Activated CD8-positive, alpha-beta T cell treated with anti-CD3 and anti-CD28 coated beads for 36 hours (primary cell): ENCODE measurements at regions not wholly inside any gene's neighbourhood (a gene's known extent, or its start where the extent isn't known, plus 50 kb on each side); places are given as distances from the start of the nearest gene placed in this dataset.

ENCODE experiments used
- ATAC-seq: fragments of 200-7000 bp; cut with Tn5 transposase; one replicate; pipeline ENCODE4 v1.10.0; 2021; ENCODE audit warnings: mild to moderate bottlenecking, moderate library complexity
- CTCF ChIA-PET: fragments of 350-600 bp; sonication (Branson Sonifier 250); formaldehyde crosslinking; loops from one replicate; lab custom pipeline; 2021; ENCODE audit warnings: antibody characterized with exemption; lab: Charles Lee
- POLR2A ChIA-PET: fragments of 350-600 bp; sonication (Branson Sonifier 250); formaldehyde crosslinking; loops from one replicate; lab custom pipeline; 2021; ENCODE audit warnings: antibody characterized with exemption; lab: Charles Lee
- DNase-seq: peaks from one replicate; pipeline ENCODE4 v3.0.0-alpha.2; 2020
- H3K27ac Mint-ChIP-seq: one replicate; pipeline ENCODE4 v1.8.0; 2021; ENCODE audit warnings: mild to moderate bottlenecking, mixed read lengths
- H3K27me3 Mint-ChIP-seq: one replicate; pipeline ENCODE4 v1.8.0; 2021; ENCODE audit warnings: mixed read lengths
- H3K36me3 Mint-ChIP-seq: one replicate; pipeline ENCODE4 v1.8.0; 2021; ENCODE audit warnings: low read depth, mixed read lengths
- H3K4me1 Mint-ChIP-seq: one replicate; pipeline ENCODE4 v1.8.0; 2021; ENCODE audit warnings: low read depth, mixed read lengths
- H3K4me3 Mint-ChIP-seq: one replicate; pipeline ENCODE4 v1.8.0; 2021; ENCODE audit warnings: mild to moderate bottlenecking, moderate library complexity, mixed read lengths
- H3K9me3 Mint-ChIP-seq: one replicate; pipeline ENCODE4 v1.8.0; 2021; ENCODE audit warnings: mixed read lengths
- intact Hi-C: fragments of 100-400 bp; cut with micrococcal nuclease; formaldehyde crosslinking; loops from one replicate; pipeline ENCODE4 v1.10.0; 2022
- TF ChIP-seq, protein P1 (sequence below): fragments of 200-600 bp; IDR thresholded peaks from one replicate; pipeline ENCODE4 v1.8.0; 2022; ENCODE audit warnings: antibody characterized with exemption, mild to moderate bottlenecking

DNA sequence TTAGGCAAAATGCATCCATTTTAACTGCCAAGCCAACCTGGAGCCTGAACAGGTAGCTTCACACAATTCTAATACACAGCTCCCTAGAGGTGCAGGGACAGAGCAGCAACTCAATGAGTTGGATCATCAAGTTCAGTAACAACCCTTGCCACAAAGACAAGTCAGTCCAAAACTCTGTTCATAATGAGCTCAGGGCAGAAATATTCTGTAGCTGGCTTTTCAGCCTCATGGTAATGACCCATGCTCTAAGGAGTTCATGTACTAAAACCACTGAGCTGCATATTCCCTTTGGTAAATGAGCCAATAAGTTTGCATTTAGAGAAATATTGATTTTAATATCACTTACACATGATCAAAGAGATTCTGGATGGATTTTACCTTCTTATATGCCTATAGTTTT lies 316.1 kb downstream of the SEC23A start:
- ATAC-seq = no peak
- H3K27me3 Mint-ChIP-seq = peaks cover 1% of the 10 kb centered on the region
- TF ChIP-seq, protein P1, sequence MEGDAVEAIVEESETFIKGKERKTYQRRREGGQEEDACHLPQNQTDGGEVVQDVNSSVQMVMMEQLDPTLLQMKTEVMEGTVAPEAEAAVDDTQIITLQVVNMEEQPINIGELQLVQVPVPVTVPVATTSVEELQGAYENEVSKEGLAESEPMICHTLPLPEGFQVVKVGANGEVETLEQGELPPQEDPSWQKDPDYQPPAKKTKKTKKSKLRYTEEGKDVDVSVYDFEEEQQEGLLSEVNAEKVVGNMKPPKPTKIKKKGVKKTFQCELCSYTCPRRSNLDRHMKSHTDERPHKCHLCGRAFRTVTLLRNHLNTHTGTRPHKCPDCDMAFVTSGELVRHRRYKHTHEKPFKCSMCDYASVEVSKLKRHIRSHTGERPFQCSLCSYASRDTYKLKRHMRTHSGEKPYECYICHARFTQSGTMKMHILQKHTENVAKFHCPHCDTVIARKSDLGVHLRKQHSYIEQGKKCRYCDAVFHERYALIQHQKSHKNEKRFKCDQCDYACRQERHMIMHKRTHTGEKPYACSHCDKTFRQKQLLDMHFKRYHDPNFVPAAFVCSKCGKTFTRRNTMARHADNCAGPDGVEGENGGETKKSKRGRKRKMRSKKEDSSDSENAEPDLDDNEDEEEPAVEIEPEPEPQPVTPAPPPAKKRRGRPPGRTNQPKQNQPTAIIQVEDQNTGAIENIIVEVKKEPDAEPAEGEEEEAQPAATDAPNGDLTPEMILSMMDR = no peak
- no peaks in the 10 kb centered on the region for H3K4me1 Mint-ChIP-seq
- no peak for DNase-seq
- H3K4me3 Mint-ChIP-seq = no peak overlapping the region
- CTCF ChIA-PET = no interaction called here
- no peak overlapping the region for H3K27ac Mint-ChIP-seq
- intact Hi-C loops = no loop called here
- H3K9me3 Mint-ChIP-seq = no peaks in the 10 kb centered on the region
- H3K36me3 Mint-ChIP-seq = no peaks in the 10 kb centered on the region
- POLR2A ChIA-PET = no interaction called here

DNA sequence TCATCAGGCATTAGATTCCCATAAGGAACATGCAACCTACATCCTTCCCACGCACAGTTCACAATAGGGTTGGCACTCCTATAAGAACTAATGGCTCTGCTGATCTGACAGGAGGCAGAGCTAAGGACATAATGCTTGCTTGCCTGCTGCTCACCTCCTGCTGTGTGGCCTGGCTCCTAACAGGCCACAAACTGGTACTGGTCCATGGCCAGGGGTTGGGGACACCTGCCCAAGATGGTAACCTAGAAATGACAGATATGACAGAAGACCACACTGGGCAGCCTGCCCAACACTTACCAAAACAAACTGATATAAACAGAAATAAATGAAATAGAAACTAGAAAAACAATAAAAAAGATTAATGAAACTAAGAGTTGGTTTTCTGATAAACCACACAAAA lies 325.6 kb downstream of the SEC23A start:
- POLR2A ChIA-PET = no interaction called here
- ATAC-seq = no peak
- TF ChIP-seq, protein P1 = no peak
- H3K4me3 Mint-ChIP-seq = no peak overlapping the region
- H3K4me1 Mint-ChIP-seq = no peaks in the 10 kb centered on the region
- no peak overlapping the region for H3K27ac Mint-ChIP-seq
- no peaks in the 10 kb centered on the region for H3K27me3 Mint-ChIP-seq
- no peaks in the 10 kb centered on the region for H3K9me3 Mint-ChIP-seq
- no peak for DNase-seq
- intact Hi-C loops = no loop called here
- no peaks in the 10 kb centered on the region for H3K36me3 Mint-ChIP-seq
- CTCF ChIA-PET = no interaction called here

DNA sequence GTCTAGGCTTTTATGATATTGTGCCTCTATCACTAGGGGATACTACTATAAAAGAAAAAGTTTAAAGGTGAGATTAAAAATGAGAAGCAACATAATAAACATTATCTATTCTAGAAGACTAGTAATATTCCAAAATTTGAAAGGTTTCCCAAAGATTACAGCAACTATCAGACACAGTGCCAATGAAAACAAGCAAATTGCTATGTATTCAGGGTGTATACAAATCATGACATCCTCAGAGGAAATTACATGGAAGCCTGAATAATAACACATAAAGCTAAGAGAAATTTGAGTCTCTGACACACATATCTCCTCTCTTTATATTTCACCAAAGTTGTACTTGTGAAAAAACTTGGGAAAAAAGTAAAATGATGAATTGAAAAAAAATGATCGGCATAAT lies 327.0 kb downstream of the SEC23A start:
- DNase-seq = no peak
- TF ChIP-seq, protein P1 = no peak
- no peaks in the 10 kb centered on the region for H3K9me3 Mint-ChIP-seq
- H3K36me3 Mint-ChIP-seq = no peaks in the 10 kb centered on the region
- intact Hi-C loops = no loop called here
- no peak overlapping the region for H3K4me3 Mint-ChIP-seq
- no peaks in the 10 kb centered on the region for H3K27me3 Mint-ChIP-seq
- ChIA-PET POLR2A (no interaction called here), CTCF (no interaction called here)
- no peak overlapping the region for H3K27ac Mint-ChIP-seq
- ATAC-seq = no peak
- H3K4me1 Mint-ChIP-seq = no peaks in the 10 kb centered on the region

DNA sequence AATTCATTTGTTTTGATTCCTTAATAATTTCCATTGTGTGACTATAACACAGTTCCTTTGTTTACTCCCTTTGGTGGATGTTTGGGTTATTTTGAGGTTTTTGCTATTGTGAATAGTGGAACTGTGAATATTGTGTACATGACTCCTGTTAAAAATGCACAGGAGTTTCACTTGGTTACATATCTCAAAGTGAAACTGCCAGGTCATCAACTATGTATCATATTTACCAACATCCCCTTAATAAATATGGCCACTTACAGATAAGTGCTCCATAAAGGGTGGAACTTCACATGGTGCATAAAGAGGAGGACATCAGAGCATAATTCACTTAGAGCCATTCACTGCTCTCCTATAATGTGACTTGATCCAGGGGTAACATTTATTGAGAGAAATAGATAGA lies 328.9 kb downstream of the SEC23A start:
- Mint-ChIP-seq H3K27me3 (no peaks in the 10 kb centered on the region), H3K36me3 (no peaks in the 10 kb centered on the region), H3K27ac (no peak overlapping the region), H3K4me3 (no peak overlapping the region), H3K9me3 (no peaks in the 10 kb centered on the region), H3K4me1 (no peaks in the 10 kb centered on the region)
- ATAC-seq = no peak
- POLR2A ChIA-PET = no interaction called here
- TF ChIP-seq, protein P1 = no peak
- CTCF ChIA-PET = no interaction called here
- DNase-seq = no peak
- intact Hi-C loops = no loop called here

DNA sequence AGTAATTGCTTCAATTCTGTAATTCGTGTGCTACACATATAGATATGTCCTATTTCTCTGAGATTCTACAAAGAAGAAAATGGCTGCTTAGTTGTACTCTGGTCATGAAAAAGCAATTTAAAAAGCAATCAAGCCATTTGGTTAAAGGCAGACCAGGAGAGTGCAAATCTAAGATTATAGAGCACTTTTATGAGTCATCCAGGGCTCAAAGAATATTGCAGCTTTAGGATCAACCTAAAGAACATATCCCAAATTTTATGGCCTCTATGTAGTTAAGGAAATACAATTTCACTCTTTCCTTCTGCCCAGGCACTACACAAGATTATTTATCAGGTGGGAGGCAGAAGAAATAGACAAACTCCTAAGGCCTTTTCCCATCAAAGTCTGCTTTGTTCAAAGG lies 332.8 kb downstream of the SEC23A start:
- ChIA-PET POLR2A (no interaction called here), CTCF (no interaction called here)
- TF ChIP-seq, protein P1 = no peak
- Mint-ChIP-seq H3K4me1 (no peaks in the 10 kb centered on the region), H3K4me3 (no peak overlapping the region), H3K27ac (no peak overlapping the region), H3K9me3 (peaks cover 1% of the 10 kb centered on the region), H3K36me3 (no peaks in the 10 kb centered on the region), H3K27me3 (no peaks in the 10 kb centered on the region)
- ATAC-seq (no peak), DNase-seq (no peak)
- intact Hi-C loops = no loop called here
